IPS-NIHi11 (cell line): ENCODE measurements at regions not wholly inside any gene's neighbourhood (a gene's known extent, or its start where the extent isn't known, plus 50 kb on each side); places are given as distances from the start of the nearest gene placed in this dataset.

Source experiments
- DNase-seq: peaks from one replicate; pipeline ENCODE4 v3.0.0; 2012; ENCODE audit warnings: mixed read lengths, low spot score

GRCh38 chr10:63744060-63744941 is 223.1 kb downstream of the REEP3 start:
- no peak for DNase-seq

DNA sequence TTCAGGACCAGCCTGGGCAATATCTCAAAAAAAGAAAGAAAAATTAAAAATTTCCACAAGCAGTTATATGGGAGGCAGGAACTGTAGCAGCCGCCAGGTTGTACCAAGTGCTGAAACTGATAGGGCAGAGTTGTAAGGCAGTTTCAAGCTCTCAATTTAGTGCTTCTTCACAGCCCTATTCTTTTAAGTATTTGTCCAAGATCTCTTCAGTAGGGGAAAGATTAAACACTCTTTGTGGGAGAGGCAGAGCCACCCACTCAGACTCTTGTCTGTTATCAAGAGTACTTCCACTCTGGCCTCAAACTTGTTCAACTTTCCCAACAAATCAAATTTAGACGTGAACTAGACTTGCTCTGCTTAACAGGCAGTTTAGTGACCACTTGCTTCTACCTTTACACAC is 228.7 kb downstream of the REEP3 start:
- DNase-seq: no peak

- no peak for DNase-seq
These were observed 230.6 kb downstream of the REEP3 start for GRCh38 chr10:63751836-63752235.

- DNase-seq: no peak
These were observed 231.1 kb downstream of the REEP3 start for GRCh38 chr10:63752318-63752717.

- no peak for DNase-seq
These were observed 232.6 kb downstream of the REEP3 start for GRCh38 chr10:63753808-63754207.

- DNase-seq: no peak
These were observed 234.2 kb downstream of the REEP3 start for GRCh38 chr10:63755441-63755840.

DNA sequence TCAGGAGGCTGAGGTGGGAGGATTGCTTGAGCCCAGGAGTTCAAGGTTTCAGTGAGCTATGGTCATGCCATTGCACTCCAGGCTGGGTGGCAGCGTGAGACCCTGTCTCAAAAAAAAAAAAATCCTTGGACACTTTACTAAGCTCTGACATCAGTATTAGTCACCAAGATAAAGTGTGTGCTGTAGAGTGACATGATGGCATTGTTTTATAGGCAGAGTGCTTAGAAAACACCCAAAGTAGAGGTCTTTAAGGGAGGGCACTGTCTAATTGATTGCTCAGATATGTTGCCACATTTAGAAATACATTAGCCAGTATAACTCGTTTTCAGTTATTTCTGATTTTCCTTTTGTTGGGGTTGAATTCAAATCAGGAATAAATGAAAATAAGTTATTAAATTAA is 235.9 kb downstream of the REEP3 start:
- DNase-seq: no peak

DNA sequence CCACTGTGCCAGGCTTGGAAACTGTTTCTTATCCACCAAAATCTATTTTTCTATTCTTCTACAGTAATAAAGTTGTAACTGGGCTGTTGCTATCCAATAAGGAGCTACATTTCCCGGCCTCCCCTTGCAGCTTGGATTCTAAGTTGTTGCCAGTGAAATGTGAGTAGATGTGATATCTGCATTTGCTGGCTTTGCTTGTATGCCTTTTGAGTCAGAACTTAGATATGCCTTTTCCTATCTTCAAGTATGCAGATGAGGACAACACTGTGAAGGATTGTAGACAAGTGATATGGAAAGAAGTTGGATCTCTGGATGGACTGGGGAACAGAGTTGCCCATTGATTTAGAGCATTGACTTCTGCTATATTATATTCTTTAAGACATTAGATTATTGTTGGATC is 236.9 kb downstream of the REEP3 start:
- no peak for DNase-seq

DNA sequence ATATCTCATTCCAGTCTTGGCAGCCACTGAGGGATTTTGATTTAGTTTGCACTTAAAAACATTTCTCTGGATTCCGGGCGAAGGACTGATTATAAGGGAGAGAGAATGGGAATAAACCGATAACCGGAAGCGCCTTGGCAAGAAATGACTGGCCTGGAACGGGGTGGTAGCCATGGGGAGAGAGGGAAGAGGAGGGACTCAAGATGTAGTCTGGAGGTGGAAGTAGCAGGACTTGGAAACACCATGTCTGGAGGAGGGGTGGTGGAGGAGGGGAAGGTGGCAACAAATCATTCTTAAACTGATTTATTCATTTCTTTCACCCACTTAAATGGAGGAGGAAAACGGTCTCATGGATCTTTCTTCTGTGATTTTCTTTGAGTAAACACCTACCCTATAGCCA is 238.1 kb downstream of the REEP3 start:
- no peak for DNase-seq

GRCh38 chr10:63760034-63760707 is 239.0 kb downstream of the REEP3 start:
- no peak for DNase-seq

DNA sequence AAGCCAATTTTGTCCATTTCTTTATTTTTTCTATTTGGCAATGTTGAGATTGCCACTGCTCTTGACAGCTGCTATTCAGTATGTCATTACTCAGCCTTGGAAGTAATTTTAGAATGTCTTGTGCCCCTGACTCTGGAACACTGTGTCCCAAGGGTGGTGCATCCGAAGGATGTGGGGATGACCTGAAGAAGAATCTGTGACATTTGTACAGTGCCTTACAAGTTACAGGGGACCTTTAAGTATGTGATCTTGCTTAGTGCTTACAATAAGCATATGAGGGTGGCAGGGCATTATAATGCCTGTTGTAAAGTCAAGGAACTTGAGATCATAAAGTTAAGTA is 239.5 kb downstream of the REEP3 start:
- DNase-seq: no peak

- peak; percentile 41 for DNase-seq
These were observed 240.0 kb downstream of the REEP3 start for GRCh38 chr10:63761243-63761642.

DNA sequence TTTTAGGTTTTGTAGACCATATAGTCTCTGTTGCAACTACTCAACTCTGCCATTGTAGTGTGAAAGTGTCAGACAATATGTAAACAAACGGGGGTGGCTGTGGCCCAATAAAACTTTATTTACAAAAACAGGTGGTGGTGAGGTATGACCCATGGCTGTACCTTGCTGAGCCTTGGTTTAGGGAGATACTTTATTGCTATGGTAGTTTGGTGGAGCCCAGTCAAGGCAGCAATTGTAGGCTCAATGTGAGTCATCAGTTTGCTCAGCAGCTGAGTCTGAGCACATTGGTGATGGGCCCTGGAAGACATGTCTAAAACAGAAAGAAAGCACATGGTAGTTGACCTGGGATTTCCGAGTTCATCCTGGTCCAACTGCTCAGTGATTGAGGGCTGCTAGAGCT is 242.5 kb downstream of the REEP3 start:
- DNase-seq: no peak

DNA sequence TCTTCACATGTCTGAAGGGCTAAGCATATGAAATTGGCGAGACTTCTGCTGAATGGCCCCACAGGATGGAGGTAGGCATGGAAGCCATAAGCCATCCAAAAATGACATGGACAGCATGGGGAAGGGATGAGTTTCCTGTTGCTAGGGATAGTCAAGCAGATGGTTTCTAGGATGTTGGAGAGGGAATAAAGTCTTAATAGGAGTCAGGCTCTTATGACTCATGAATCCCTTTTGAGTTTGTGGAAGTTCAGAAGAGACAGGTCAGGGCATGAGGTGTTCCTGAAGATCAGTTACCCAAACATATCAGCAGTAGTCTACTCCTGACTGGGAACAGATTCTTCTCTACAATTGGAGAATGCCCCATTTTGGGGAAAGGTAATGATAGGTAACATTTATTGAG is 243.9 kb downstream of the REEP3 start:
- DNase-seq: no peak

- DNase-seq: no peak
These were observed 245.5 kb downstream of the REEP3 start for GRCh38 chr10:63766745-63767137.

- DNase-seq: no peak
These were observed 246.1 kb downstream of the REEP3 start for GRCh38 chr10:63767138-63767801.

DNA sequence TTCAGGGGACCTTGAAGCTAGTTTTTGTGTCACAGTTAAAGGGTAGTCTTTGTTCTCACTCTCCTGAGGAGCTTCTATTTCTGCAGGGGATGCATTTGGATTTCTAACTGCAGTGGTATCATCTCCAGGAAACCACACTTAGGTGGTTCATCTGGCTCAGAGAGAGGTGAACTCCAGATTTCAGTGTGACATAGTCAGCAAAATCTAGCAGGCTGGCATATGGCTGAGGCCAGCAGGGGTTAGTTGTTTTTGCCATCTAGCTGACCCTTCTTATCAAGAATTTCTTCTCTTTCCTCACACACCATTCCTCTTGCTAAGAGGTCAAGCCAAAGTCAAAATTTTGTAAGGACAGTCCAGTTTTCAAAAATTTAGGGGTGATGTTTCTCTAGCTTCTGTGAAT is 248.2 kb downstream of the REEP3 start:
- DNase-seq: no peak

DNA sequence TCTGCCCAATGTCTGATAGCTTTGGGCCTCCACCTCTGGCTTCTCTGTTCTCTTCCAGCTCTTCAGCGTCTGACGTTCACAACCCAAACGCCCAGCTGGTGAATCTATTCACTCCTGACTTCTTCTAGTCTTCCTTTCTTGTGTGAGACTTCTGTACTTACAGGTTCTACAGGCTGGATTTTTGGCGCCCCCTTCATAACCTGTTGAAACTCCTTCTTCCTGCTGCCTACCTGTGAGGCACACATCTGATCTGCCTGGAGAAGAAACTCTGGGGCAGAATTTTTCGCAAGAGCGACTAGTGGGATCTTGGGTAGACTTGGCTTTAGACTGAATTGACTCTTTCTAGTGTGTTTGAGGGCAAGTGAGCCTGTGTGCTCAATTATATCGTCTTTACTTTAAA is 249.3 kb downstream of the REEP3 start:
- DNase-seq: no peak

- DNase-seq: no peak
These were observed 251.3 kb downstream of the REEP3 start for GRCh38 chr10:63772491-63772890.

- no peak for DNase-seq
These were observed 251.9 kb downstream of the REEP3 start for GRCh38 chr10:63773106-63773505.

DNA sequence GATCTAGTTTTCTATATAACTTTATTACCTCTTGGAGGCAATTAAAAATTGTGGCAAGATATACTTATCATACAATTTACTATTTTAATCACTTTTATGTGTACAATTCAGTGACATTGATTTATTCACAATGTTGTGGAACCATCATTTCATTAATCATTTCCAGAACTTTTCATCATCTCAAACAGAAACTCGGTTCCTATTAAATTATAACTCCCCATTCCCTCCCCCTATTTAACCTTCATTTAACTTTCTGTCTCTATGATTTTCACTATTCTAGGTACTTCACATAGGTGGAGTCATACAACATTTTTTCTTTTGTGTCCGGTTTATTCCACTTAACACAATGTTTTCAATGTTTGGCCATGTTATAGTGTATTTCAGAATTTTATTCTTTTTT is 252.8 kb downstream of the REEP3 start:
- no peak for DNase-seq

GRCh38 chr10:63780101-63780500 is 258.9 kb downstream of the REEP3 start:
- DNase-seq: no peak

GRCh38 chr10:63781226-63781625 is 260.0 kb downstream of the REEP3 start:
- no peak for DNase-seq
